Aorta (tissue), 5 donors: ENCODE measurements at regions not wholly inside any gene's neighbourhood (a gene's known extent, or its start where the extent isn't known, plus 50 kb on each side); places are given as distances from the start of the nearest gene placed in this dataset.

Source experiments
- ATAC-seq: fragments of 200-7000 bp; cut with Tn5 transposase; one replicate; pipeline ENCODE4 v1.9.1; 2022; ENCODE audit warnings: moderate library complexity; ENCODE audit not compliant: low FRiP score
- DNase-seq, 2 donors: peaks; one replicate each; pipeline ENCODE4 v3.0.0-alpha.2; 2020
- H3K27ac ChIP-seq, 2 donors: one replicate each; pipeline ENCODE4 v1.5.1; 2013; ENCODE audit warnings: low read length in 2 of 2, mild to moderate bottlenecking in 2 of 2, moderate library complexity in 2 of 2, control low read depth in 1 of 2, inconsistent platforms in 1 of 2, low read depth in 1 of 2
- H3K27me3 ChIP-seq, 2 donors: one replicate each; pipeline ENCODE4 v1.6.1; 2013; ENCODE audit warnings: control low read depth in 1 of 2, low read length in 1 of 2, mild to moderate bottlenecking in 1 of 2, moderate library complexity in 1 of 2; ENCODE audit not compliant: insufficient read depth in 2 of 2, control insufficient read depth in 1 of 2
- H3K36me3 ChIP-seq, 2 donors: one replicate each; pipeline ENCODE4 v1.6.1; 2013; ENCODE audit warnings: control low read depth in 1 of 2, low read length in 1 of 2, mild to moderate bottlenecking in 1 of 2; ENCODE audit not compliant: insufficient read depth in 2 of 2, control insufficient read depth in 1 of 2
- H3K4me1 ChIP-seq, 2 donors: one replicate each; pipeline ENCODE4 v1.6.1; 2013; ENCODE audit warnings: low read length in 2 of 2, control low read depth in 1 of 2, mild to moderate bottlenecking in 1 of 2, moderate library complexity in 1 of 2; ENCODE audit not compliant: insufficient read depth in 2 of 2, control insufficient read depth in 1 of 2
- H3K4me3 ChIP-seq, 2 donors: one replicate each; pipeline ENCODE4 v1.5.1; 2013; ENCODE audit warnings: low read length in 2 of 2, control low read depth in 1 of 2, mild to moderate bottlenecking in 1 of 2
- H3K9me3 ChIP-seq: one replicate; pipeline ENCODE4 v1.6.1; 2013; ENCODE audit warnings: mild to moderate bottlenecking, low read length; ENCODE audit not compliant: control insufficient read depth
- WGBS, 2 donors: extraction: QIAGEN DNeasy Blood & Tissue Kit; methylation state at CpG; one replicate each; pipeline ENCODE4 v1.1.7; 2013; 5-methylcytosine and 5-hydroxymethylcytosine counted together
- intact Hi-C, 2 donors: fragments of 100-400 bp; cut with DNase I; formaldehyde crosslinking; loops; one replicate each; pipeline versions ENCODE4 v1.14.2 to v1.15.0; 2022
- donor health status: healthy with polysubstance abuse.
- donor health status: Bipolar disorder and iron deficiency.
- donor health status: DM: no; HTN: no; CAD: no.
- donor health status: DM: no; HTN: no; CAD: no.
- donor health status: DM: yes; HTN: yes; CAD: no.

GRCh38 chr2:5285061-5285460 lies 407.1 kb upstream of the SOX11 start:
- intact Hi-C loops = no loop called here
- H3K9me3 ChIP-seq = no peaks in the 10 kb centered on the region
- no peak for DNase-seq
- ATAC-seq = no peak
- H3K27ac ChIP-seq = no peak overlapping the region
- H3K36me3 ChIP-seq = no peaks in the 10 kb centered on the region
- no peaks in the 10 kb centered on the region for H3K27me3 ChIP-seq
- no peaks in the 10 kb centered on the region for H3K4me1 ChIP-seq
- no peak overlapping the region for H3K4me3 ChIP-seq
- 75 to 90% methylated on average over 1 of the region's 1 CpG for WGBS, 2 donors

DNA sequence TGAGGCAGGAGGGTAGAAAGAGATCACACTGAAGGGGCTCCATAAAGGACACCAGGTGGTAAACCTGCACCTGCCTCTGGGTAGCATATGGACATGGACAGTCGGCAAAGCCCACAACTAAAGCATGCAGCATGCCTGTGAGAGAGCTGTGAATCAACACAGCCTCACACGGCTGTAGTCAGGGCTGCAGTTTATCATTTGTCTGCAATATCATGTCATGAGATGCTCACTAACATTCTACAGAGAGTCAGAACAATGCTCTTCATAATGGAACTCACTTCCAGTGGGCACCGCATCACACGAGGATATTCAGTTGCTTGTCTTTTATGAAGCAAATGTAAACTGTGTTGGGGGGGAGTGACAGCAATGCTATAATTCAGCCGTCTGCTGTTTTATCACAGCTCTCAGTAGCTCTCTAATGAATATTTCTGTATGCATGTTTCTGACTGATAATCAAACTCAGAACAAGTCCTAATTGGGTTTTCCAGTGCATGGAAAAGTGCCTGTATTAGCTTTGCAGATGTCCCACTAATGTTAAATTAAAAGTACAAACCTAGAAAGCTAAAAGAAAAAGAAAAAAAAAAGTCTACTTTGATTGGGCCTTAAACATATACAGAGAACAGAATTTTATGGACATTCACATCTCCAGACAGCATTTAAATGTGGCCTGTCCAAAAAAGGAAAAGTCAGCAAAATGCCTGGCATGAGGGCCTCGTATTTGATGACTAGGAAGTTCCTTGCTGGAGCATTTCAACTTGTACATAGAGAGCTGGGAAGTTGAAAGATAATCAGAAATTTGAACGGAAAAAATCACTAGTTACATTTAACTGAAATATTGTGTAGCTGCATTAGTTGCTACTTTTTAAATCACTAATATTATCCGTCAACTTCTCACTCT lies 406.1 kb upstream of the SOX11 start:
- ATAC-seq (no peak), DNase-seq (no peak)
- Histone ChIP-seq H3K36me3 (no peaks in the 10 kb centered on the region), H3K27me3 (no peaks in the 10 kb centered on the region), H3K27ac (no peak overlapping the region), H3K4me1 (no peaks in the 10 kb centered on the region), H3K4me3 (no peak overlapping the region), H3K9me3 (no peaks in the 10 kb centered on the region)
- 69 to 76% methylated on average over 8 of the region's 8 CpGs for WGBS, 2 donors
- intact Hi-C loops = no loop called here

GRCh38 chr2:5287558-5288334 lies 404.4 kb upstream of the SOX11 start:
- intact Hi-C loops = no loop called here
- no peak for DNase-seq

DNA sequence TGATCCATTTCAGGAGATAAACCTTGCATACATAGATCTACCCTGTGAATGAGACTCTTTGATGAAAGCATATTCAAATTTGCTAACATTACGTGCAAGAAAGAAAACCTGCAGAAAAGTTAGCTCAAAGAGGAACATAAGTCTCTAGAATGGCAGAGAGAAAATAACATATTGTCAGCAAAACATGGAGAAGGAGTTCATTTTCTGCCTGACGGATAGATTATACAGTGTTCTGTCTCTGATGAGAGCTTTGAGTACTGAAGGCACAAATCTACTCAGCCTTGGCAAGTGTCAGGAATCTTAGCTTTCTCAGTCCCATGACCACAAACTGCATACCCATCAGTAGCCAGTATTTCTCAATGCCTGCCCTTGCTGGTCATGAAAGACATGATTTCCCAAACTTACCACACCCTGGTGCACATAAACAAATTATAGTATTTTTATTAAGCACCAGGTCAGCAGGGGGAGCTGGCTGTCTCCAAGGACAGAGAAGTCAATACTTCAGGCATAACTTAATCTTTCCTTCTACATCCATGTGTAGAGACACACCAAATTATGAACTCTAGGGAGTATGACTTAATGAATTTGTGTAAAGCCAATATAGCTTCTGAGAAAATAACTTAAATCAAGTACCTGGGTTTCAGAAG lies 401.2 kb upstream of the SOX11 start:
- no peak for ATAC-seq
- no peaks in the 10 kb centered on the region for H3K9me3 ChIP-seq
- no peak for DNase-seq
- H3K27ac ChIP-seq = no peak overlapping the region
- WGBS, 2 donors = 39 to 42% methylated on average over 2 of the region's 2 CpGs
- intact Hi-C loops = no loop called here
- H3K27me3 ChIP-seq = no peaks in the 10 kb centered on the region
- H3K36me3 ChIP-seq = no peaks in the 10 kb centered on the region
- no peak overlapping the region for H3K4me3 ChIP-seq
- H3K4me1 ChIP-seq = no peaks in the 10 kb centered on the region

More at GRCh38 chr2:5287558-5288334, 404.4 kb upstream of the SOX11 start:
- Histone ChIP-seq H3K9me3 (no peaks in the 10 kb centered on the region), H3K4me1 (no peaks in the 10 kb centered on the region), H3K36me3 (no peaks in the 10 kb centered on the region), H3K4me3 (no peak overlapping the region), H3K27me3 (no peaks in the 10 kb centered on the region), H3K27ac (no peak overlapping the region)
- 50 to 53% methylated on average over 5 of the region's 5 CpGs for WGBS, 2 donors
- no peak for ATAC-seq

DNA sequence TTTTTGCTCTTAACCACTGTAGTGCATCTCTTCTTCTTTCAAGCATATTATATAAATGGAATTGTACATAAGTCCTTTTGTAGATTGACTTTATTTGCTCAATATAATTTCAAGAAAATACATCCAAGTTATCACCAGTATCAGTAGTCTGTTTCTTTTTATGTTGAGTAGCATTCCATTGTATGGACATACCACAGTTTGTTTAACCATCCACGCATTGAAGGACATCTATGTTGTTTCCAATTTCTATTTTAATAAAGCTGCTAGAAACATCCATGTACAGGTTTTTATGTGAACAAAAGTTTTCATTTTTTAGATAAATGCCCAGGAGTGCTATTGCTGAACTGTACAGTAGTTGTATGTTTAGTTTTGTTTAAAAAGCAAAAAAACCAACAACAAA lies 387.5 kb upstream of the SOX11 start:
- ATAC-seq (no peak), DNase-seq (no peak)
- no peak overlapping the region for H3K27ac ChIP-seq
- 93 to 95% methylated on average over 1 of the region's 1 CpG for WGBS, 2 donors
- no peaks in the 10 kb centered on the region for H3K27me3 ChIP-seq
- no peaks in the 10 kb centered on the region for H3K36me3 ChIP-seq
- intact Hi-C loops = no loop called here
- H3K4me3 ChIP-seq = no peak overlapping the region
- no peaks in the 10 kb centered on the region for H3K4me1 ChIP-seq
- H3K9me3 ChIP-seq = no peaks in the 10 kb centered on the region

DNA sequence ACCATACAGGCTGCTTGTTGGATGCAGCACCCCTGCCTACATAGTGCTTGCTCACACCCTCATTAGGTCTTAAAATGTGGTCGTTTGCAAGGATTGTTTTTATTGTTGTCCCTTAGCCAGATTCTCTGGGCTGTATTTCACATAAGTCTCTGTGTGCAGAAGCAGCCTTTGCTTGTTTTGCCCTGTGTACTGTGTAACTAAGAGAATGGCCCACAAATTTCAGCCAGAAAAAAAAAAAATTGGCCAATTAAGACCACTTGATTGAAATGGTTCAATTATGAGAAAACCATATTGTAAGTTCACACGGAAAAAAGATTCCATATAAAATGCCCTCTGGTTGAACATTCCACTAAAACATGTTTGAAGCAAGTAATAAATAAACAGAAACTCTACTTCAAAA lies 377.1 kb upstream of the SOX11 start:
- no peak overlapping the region for H3K4me3 ChIP-seq
- H3K27ac ChIP-seq = no peak overlapping the region
- intact Hi-C loops = no loop called here
- H3K4me1 ChIP-seq = no peaks in the 10 kb centered on the region
- peaks cover 0 to 1% of the 10 kb centered on the region in 2 donors for H3K27me3 ChIP-seq
- DNase-seq = no peak
- peaks cover 3% of the 10 kb centered on the region for H3K9me3 ChIP-seq
- ATAC-seq = no peak
- whole genome bisulfite sequencing, 2 donors = 19 to 21% methylated on average over 2 of the region's 2 CpGs
- H3K36me3 ChIP-seq = no peaks in the 10 kb centered on the region

- H3K27me3 ChIP-seq = peaks cover 0 to 1% of the 10 kb centered on the region in 2 donors
- ATAC-seq (no peak), DNase-seq (no peak)
- intact Hi-C loops = no loop called here
- no peak overlapping the region for H3K4me3 ChIP-seq
- peaks cover 3% of the 10 kb centered on the region for H3K9me3 ChIP-seq
- no peak overlapping the region for H3K27ac ChIP-seq
- no peaks in the 10 kb centered on the region for H3K36me3 ChIP-seq
- WGBS, 2 donors = 73 to 75% methylated on average over 4 of the region's 4 CpGs
- no peaks in the 10 kb centered on the region for H3K4me1 ChIP-seq
These were observed 376.7 kb upstream of the SOX11 start for GRCh38 chr2:5315512-5315911.

DNA sequence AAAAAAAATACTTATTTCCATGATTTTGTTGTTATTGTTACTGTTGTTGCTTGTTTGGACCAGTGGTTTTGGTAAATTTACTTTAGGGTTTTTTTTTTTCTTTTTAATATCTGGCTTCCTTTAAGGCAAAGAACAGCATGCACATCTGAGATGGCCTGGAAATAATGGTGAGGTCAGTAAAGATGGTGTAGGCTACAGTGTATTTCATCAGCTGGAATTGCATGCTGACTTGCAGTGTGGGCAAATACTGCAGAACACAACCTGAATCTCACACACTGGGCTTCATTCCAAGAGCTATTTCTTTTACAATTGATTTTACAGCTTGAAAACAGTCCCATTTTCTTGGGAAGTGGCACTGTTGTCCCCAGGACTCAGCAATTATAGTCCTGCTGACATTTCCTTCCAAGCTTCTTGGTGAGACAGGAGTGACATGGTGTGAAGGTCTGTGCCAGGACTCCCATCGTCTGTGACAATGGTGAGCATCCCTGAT lies 376.1 kb upstream of the SOX11 start:
- DNase-seq = no peak
- Histone ChIP-seq H3K9me3 (peaks cover 3% of the 10 kb centered on the region), H3K4me3 (no peak overlapping the region), H3K4me1 (no peaks in the 10 kb centered on the region), H3K27me3 (peaks cover 0 to 1% of the 10 kb centered on the region in 2 donors), H3K27ac (no peak overlapping the region), H3K36me3 (no peaks in the 10 kb centered on the region)
- no peak for ATAC-seq
- WGBS, 2 donors = 79 to 80% methylated on average over 1 of the region's 1 CpG
- intact Hi-C loops = no loop called here
